ENCODE measurements at regions not wholly inside any gene's neighbourhood (a gene's known extent, or its start where the extent isn't known, plus 50 kb on each side); places are given as distances from the start of the nearest gene placed in this dataset.

GRCh38 chr4:138935135-138935807 is 80.3 kb upstream of the NOCT start:
- no peaks in the 10 kb centered on the region for H3K27me3 ChIP-seq (ENCODE audit: control insufficient read depth, insufficient read depth, low read length)
- no peaks in the 10 kb centered on the region for H3K4me1 ChIP-seq (ENCODE audit: control insufficient read depth, insufficient read depth, low read length)
- no peak overlapping the region for H3K27ac ChIP-seq (ENCODE audit: low read depth, low read length)
- H3K36me3 ChIP-seq (ENCODE audit: control insufficient read depth, insufficient read depth, low read length): no peaks in the 10 kb centered on the region
- no CpG with 5 or more reads among the region's 4 CpGs for WGBS (ENCODE audit: insufficient coverage)
- H3K9me3 ChIP-seq (ENCODE audit: control insufficient read depth, insufficient read depth, low read length): no peaks in the 10 kb centered on the region
- no peak for DNase-seq (ENCODE audit: low read depth in 4 of 6, low spot score in 6 of 6)
- H3K4me3 ChIP-seq (ENCODE audit: low read depth, low read length): no peak overlapping the region

GRCh38 chr4:138927072-138927471 is 88.5 kb upstream of the NOCT start:
- no peaks in the 10 kb centered on the region for H3K36me3 ChIP-seq (ENCODE audit: control insufficient read depth, insufficient read depth, low read length)
- DNase-seq (ENCODE audit: low read depth in 4 of 6, low spot score in 6 of 6): no peak
- H3K4me1 ChIP-seq (ENCODE audit: control insufficient read depth, insufficient read depth, low read length): no peaks in the 10 kb centered on the region
- H3K9me3 ChIP-seq (ENCODE audit: control insufficient read depth, insufficient read depth, low read length): no peaks in the 10 kb centered on the region
- no peak overlapping the region for H3K4me3 ChIP-seq (ENCODE audit: low read depth, low read length)
- no peaks in the 10 kb centered on the region for H3K27me3 ChIP-seq (ENCODE audit: control insufficient read depth, insufficient read depth, low read length)
- H3K27ac ChIP-seq (ENCODE audit: low read depth, low read length): no peak overlapping the region

GRCh38 chr4:138925495-138925894 is 90.1 kb upstream of the NOCT start:
- 83% methylated on average over 1 of the region's 3 CpGs for WGBS (ENCODE audit: insufficient coverage)

GRCh38 chr4:138919094-138919936 is 96.3 kb upstream of the NOCT start:
- Histone ChIP-seq H3K4me3 (ENCODE audit: low read depth, low read length) (peak overlapping the region; percentile 21), H3K9me3 (ENCODE audit: control insufficient read depth, insufficient read depth, low read length) (no peaks in the 10 kb centered on the region), H3K27ac (ENCODE audit: low read depth, low read length) (no peak overlapping the region), H3K4me1 (ENCODE audit: control insufficient read depth, insufficient read depth, low read length) (peaks cover 2% of the 10 kb centered on the region), H3K27me3 (ENCODE audit: control insufficient read depth, insufficient read depth, low read length) (no peaks in the 10 kb centered on the region), H3K36me3 (ENCODE audit: control insufficient read depth, insufficient read depth, low read length) (no peaks in the 10 kb centered on the region)
- WGBS (ENCODE audit: insufficient coverage): 13% methylated on average over 14 of the region's 27 CpGs
- DNase-seq (ENCODE audit: low read depth in 4 of 6, low spot score in 6 of 6): peak in 5 of 6 donors; percentile 61 to 96 (median 87)

More at GRCh38 chr4:138925495-138925894, 90.1 kb upstream of the NOCT start:
- no peaks in the 10 kb centered on the region for H3K27me3 ChIP-seq (ENCODE audit: control insufficient read depth, insufficient read depth, low read length)
- no peaks in the 10 kb centered on the region for H3K9me3 ChIP-seq (ENCODE audit: control insufficient read depth, insufficient read depth, low read length)
- H3K36me3 ChIP-seq (ENCODE audit: control insufficient read depth, insufficient read depth, low read length): no peaks in the 10 kb centered on the region
- DNase-seq (ENCODE audit: low read depth in 4 of 6, low spot score in 6 of 6): no peak
- no peaks in the 10 kb centered on the region for H3K4me1 ChIP-seq (ENCODE audit: control insufficient read depth, insufficient read depth, low read length)
- H3K27ac ChIP-seq (ENCODE audit: low read depth, low read length): no peak overlapping the region
- no peak overlapping the region for H3K4me3 ChIP-seq (ENCODE audit: low read depth, low read length)

GRCh38 chr4:138918169-138918869 is 97.3 kb upstream of the NOCT start:
- DNase-seq (ENCODE audit: low read depth in 4 of 6, low spot score in 6 of 6): peak in 1 of 6 donors; percentile 72
- 57% methylated on average over 5 of the region's 15 CpGs for WGBS (ENCODE audit: insufficient coverage)
- no peaks in the 10 kb centered on the region for H3K36me3 ChIP-seq (ENCODE audit: control insufficient read depth, insufficient read depth, low read length)
- H3K9me3 ChIP-seq (ENCODE audit: control insufficient read depth, insufficient read depth, low read length): no peaks in the 10 kb centered on the region
- no peak overlapping the region for H3K27ac ChIP-seq (ENCODE audit: low read depth, low read length)
- no peak overlapping the region for H3K4me3 ChIP-seq (ENCODE audit: low read depth, low read length)
- no peaks in the 10 kb centered on the region for H3K27me3 ChIP-seq (ENCODE audit: control insufficient read depth, insufficient read depth, low read length)
- peaks cover 2% of the 10 kb centered on the region for H3K4me1 ChIP-seq (ENCODE audit: control insufficient read depth, insufficient read depth, low read length)

- H3K27ac ChIP-seq (ENCODE audit: low read depth, low read length): no peak overlapping the region
- H3K4me3 ChIP-seq (ENCODE audit: low read depth, low read length): no peak overlapping the region
- no peaks in the 10 kb centered on the region for H3K27me3 ChIP-seq (ENCODE audit: control insufficient read depth, insufficient read depth, low read length)
- 100% methylated on average over 1 of the region's 1 CpG for WGBS (ENCODE audit: insufficient coverage)
- no peaks in the 10 kb centered on the region for H3K9me3 ChIP-seq (ENCODE audit: control insufficient read depth, insufficient read depth, low read length)
- no peaks in the 10 kb centered on the region for H3K36me3 ChIP-seq (ENCODE audit: control insufficient read depth, insufficient read depth, low read length)
- DNase-seq (ENCODE audit: low read depth in 4 of 6, low spot score in 6 of 6): no peak
- peaks cover 2% of the 10 kb centered on the region for H3K4me1 ChIP-seq (ENCODE audit: control insufficient read depth, insufficient read depth, low read length)
These were observed 98.8 kb upstream of the NOCT start for GRCh38 chr4:138916763-138917162.

- no peak for DNase-seq (ENCODE audit: low read depth in 4 of 6, low spot score in 6 of 6)
- no peaks in the 10 kb centered on the region for H3K9me3 ChIP-seq (ENCODE audit: control insufficient read depth, insufficient read depth, low read length)
- peaks cover 10% of the 10 kb centered on the region for H3K4me1 ChIP-seq (ENCODE audit: control insufficient read depth, insufficient read depth, low read length)
- no peaks in the 10 kb centered on the region for H3K36me3 ChIP-seq (ENCODE audit: control insufficient read depth, insufficient read depth, low read length)
- no peak overlapping the region for H3K27ac ChIP-seq (ENCODE audit: low read depth, low read length)
- H3K27me3 ChIP-seq (ENCODE audit: control insufficient read depth, insufficient read depth, low read length): no peaks in the 10 kb centered on the region
- no peak overlapping the region for H3K4me3 ChIP-seq (ENCODE audit: low read depth, low read length)
These were observed 99.8 kb upstream of the NOCT start for GRCh38 chr4:138915756-138916155.

- Histone ChIP-seq H3K9me3 (ENCODE audit: control insufficient read depth, insufficient read depth, low read length) (no peaks in the 10 kb centered on the region), H3K4me1 (ENCODE audit: control insufficient read depth, insufficient read depth, low read length) (peaks cover 14% of the 10 kb centered on the region), H3K4me3 (ENCODE audit: low read depth, low read length) (no peak overlapping the region), H3K27me3 (ENCODE audit: control insufficient read depth, insufficient read depth, low read length) (no peaks in the 10 kb centered on the region), H3K27ac (ENCODE audit: low read depth, low read length) (no peak overlapping the region), H3K36me3 (ENCODE audit: control insufficient read depth, insufficient read depth, low read length) (no peaks in the 10 kb centered on the region)
- DNase-seq (ENCODE audit: low read depth in 4 of 6, low spot score in 6 of 6): no peak
- WGBS (ENCODE audit: insufficient coverage): 67% methylated on average over 2 of the region's 3 CpGs
These were observed 102.8 kb upstream of the NOCT start for GRCh38 chr4:138912704-138913340.

- WGBS (ENCODE audit: insufficient coverage): 35% methylated on average over 3 of the region's 9 CpGs
- Histone ChIP-seq H3K36me3 (ENCODE audit: control insufficient read depth, insufficient read depth, low read length) (no peaks in the 10 kb centered on the region), H3K27ac (ENCODE audit: low read depth, low read length) (no peak overlapping the region), H3K9me3 (ENCODE audit: control insufficient read depth, insufficient read depth, low read length) (no peaks in the 10 kb centered on the region), H3K4me3 (ENCODE audit: low read depth, low read length) (no peak overlapping the region), H3K27me3 (ENCODE audit: control insufficient read depth, insufficient read depth, low read length) (no peaks in the 10 kb centered on the region), H3K4me1 (ENCODE audit: control insufficient read depth, insufficient read depth, low read length) (peaks cover 14% of the 10 kb centered on the region)
- DNase-seq (ENCODE audit: low read depth in 4 of 6, low spot score in 6 of 6): peak in 1 of 6 donors; percentile 42
These were observed 103.5 kb upstream of the NOCT start for GRCh38 chr4:138911909-138912703.
